Activated CD4-positive, alpha-beta T cell treated with anti-CD3 and anti-CD28 coated beads, Interleukin-2, amount 10 ng/mL, durations not matched to agents 24 days and 14 days (primary cell): ENCODE measurements at regions not wholly inside any gene's neighbourhood (a gene's known extent, or its start where the extent isn't known, plus 50 kb on each side); places are given as distances from the start of the nearest gene placed in this dataset.

Experiments used
- DNase-seq: peaks from one replicate; pipeline ENCODE4 v3.0.0; 2022
- H3K27ac Mint-ChIP-seq: one replicate; pipeline ENCODE4 v1.8.0; 2022; ENCODE audit warnings: mild to moderate bottlenecking, mixed read lengths
- H3K27me3 Mint-ChIP-seq: one replicate; pipeline ENCODE4 v1.8.0; 2022; ENCODE audit warnings: mixed read lengths
- H3K36me3 Mint-ChIP-seq: one replicate; pipeline ENCODE4 v1.8.0; 2022; ENCODE audit warnings: low read depth, mild to moderate bottlenecking, mixed read lengths
- H3K4me1 Mint-ChIP-seq: one replicate; pipeline ENCODE4 v1.8.0; 2021; ENCODE audit warnings: mixed read lengths
- H3K4me3 Mint-ChIP-seq: one replicate; pipeline ENCODE4 v1.8.0; 2022; ENCODE audit warnings: mild to moderate bottlenecking, moderate library complexity, mixed read lengths
- H3K9me3 Mint-ChIP-seq: one replicate; pipeline ENCODE4 v1.8.0; 2021; ENCODE audit warnings: mixed read lengths
- intact Hi-C: fragments of 100-400 bp; cut with micrococcal nuclease; formaldehyde crosslinking; loops from one replicate; pipeline ENCODE4 v1.15.1; 2023

DNA sequence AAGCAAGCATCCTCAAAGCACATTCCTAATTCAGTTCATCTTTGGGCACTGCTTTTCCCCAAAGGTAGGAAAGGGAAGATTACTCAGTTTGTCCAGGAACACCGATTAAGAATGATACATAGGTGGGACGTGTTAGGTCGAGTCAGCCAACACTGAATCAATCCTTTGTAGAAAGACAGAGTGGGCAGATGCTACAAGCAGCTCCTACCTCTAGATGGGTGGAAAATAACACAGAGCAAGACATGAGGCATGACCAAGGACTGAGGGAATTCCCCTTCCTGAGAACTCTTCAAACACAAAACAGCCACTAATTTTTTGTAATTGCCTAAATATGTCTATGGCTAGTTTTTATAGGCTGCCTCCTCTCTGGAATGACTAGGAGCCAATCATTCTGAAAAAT is 331.7 kb downstream of the HNRNPD start:
- intact Hi-C loops = no loop called here
- Mint-ChIP-seq H3K4me1 (peaks cover 3% of the 10 kb centered on the region), H3K4me3 (no peak overlapping the region), H3K27me3 (peaks cover 34% of the 10 kb centered on the region), H3K9me3 (no peaks in the 10 kb centered on the region), H3K36me3 (no peaks in the 10 kb centered on the region), H3K27ac (no peak overlapping the region)
- DNase-seq = no peak

- peaks cover 18% of the 10 kb centered on the region for H3K27me3 Mint-ChIP-seq
- peaks cover 3% of the 10 kb centered on the region for H3K4me1 Mint-ChIP-seq
- H3K9me3 Mint-ChIP-seq = no peaks in the 10 kb centered on the region
- intact Hi-C loops = no loop called here
- no peak overlapping the region for H3K27ac Mint-ChIP-seq
- DNase-seq = no peak
- no peaks in the 10 kb centered on the region for H3K36me3 Mint-ChIP-seq
- H3K4me3 Mint-ChIP-seq = no peak overlapping the region
Observed at GRCh38 chr4:82038936-82039335, 334.9 kb downstream of the HNRNPD start.

- intact Hi-C loops = no loop called here
- peaks cover 7% of the 10 kb centered on the region for H3K4me1 Mint-ChIP-seq
- H3K27ac Mint-ChIP-seq = no peak overlapping the region
- H3K36me3 Mint-ChIP-seq = no peaks in the 10 kb centered on the region
- no peaks in the 10 kb centered on the region for H3K9me3 Mint-ChIP-seq
- DNase-seq = no peak
- peaks cover 6% of the 10 kb centered on the region for H3K27me3 Mint-ChIP-seq
- no peak overlapping the region for H3K4me3 Mint-ChIP-seq
Observed at GRCh38 chr4:82036181-82036580, 337.6 kb downstream of the HNRNPD start.

DNA sequence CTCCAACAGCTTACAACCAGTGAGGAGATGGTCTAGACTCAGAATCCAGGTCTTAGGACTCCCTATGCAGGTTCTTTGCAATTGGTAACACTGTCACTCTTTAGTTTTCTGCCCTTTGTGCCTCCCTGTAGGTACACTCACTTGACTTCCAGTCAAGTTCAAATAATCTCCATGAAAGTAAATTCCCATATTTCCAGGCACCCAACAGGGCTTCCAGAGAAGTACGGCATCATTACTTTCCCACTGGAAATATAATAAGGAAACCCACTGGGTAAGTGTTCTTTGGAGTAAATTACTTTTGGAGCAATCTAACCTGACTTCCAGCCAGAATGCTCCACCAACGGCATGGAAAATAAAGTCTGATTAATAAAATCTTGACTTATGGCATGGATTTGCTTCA is 338.9 kb downstream of the HNRNPD start:
- Mint-ChIP-seq H3K9me3 (no peaks in the 10 kb centered on the region), H3K36me3 (no peaks in the 10 kb centered on the region), H3K27me3 (peaks cover 3% of the 10 kb centered on the region), H3K4me1 (peaks cover 7% of the 10 kb centered on the region), H3K4me3 (no peak overlapping the region), H3K27ac (no peak overlapping the region)
- no peak for DNase-seq
- intact Hi-C loops = no loop called here

- intact Hi-C loops = no loop called here
- H3K9me3 Mint-ChIP-seq = no peaks in the 10 kb centered on the region
- no peak overlapping the region for H3K4me3 Mint-ChIP-seq
- no peak overlapping the region for H3K27ac Mint-ChIP-seq
- H3K27me3 Mint-ChIP-seq = peaks cover under 1% of the 10 kb centered on the region
- H3K36me3 Mint-ChIP-seq = no peaks in the 10 kb centered on the region
- peaks cover 7% of the 10 kb centered on the region for H3K4me1 Mint-ChIP-seq
- no peak for DNase-seq
Observed at GRCh38 chr4:82033862-82034261, 339.9 kb downstream of the HNRNPD start.

DNA sequence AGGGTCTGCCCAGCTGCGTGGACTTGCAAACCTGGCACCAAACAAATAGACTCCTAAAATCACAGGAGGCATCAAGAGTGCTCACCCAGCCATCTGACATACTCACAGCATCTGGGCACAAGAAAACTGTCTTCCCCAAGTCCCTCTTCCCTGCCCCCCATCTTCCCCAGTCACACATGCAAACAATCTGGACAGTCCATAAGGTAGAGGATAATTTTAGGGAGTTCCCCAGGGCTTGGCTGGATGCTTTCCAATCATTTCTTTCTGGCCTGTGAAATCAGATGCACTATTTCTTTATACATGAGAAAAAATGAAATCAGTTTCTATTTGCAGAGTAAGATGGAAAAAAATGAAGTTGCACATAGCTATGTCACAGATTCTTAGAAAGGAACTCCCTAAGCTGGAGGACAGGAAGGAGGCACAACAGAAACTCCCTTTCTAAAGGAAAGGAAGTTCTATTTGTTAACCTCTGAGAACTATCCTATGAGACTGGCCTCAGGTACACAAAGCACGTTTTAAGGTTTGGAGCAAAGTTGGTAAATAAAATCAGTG is 342.3 kb downstream of the HNRNPD start:
- Mint-ChIP-seq H3K27me3 (no peaks in the 10 kb centered on the region), H3K4me3 (no peak overlapping the region), H3K4me1 (peaks cover 7% of the 10 kb centered on the region), H3K36me3 (no peaks in the 10 kb centered on the region), H3K9me3 (no peaks in the 10 kb centered on the region), H3K27ac (no peak overlapping the region)
- no peak for DNase-seq
- intact Hi-C loops = no loop called here

GRCh38 chr4:82017680-82018079 is 356.1 kb downstream of the HNRNPD start:
- Mint-ChIP-seq H3K9me3 (peaks cover 18% of the 10 kb centered on the region), H3K36me3 (no peaks in the 10 kb centered on the region), H3K4me3 (no peak overlapping the region), H3K27ac (no peak overlapping the region), H3K4me1 (no peaks in the 10 kb centered on the region), H3K27me3 (no peaks in the 10 kb centered on the region)
- DNase-seq = peak; percentile 60
- intact Hi-C loops = no loop called here

DNA sequence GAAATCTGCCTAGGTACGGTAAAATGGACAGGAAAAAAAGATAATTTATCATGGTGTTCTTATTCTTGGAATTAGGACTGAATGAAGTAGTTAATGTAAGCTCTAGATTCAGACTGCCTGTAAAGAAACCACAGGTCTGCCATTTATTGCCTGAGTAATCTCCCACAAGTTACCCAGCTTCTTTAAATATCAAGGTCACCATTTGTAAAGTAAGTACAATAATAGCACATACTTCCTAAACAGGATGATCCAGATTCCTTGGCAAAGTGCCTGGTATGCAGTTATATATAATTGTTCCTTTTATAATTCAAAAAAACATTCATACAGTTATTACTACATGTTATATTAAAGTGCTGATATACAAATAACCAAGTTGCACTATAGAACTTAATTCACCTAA is 368.6 kb downstream of the HNRNPD start:
- Mint-ChIP-seq H3K4me1 (no peaks in the 10 kb centered on the region), H3K4me3 (no peak overlapping the region), H3K27me3 (peaks cover 2% of the 10 kb centered on the region), H3K9me3 (peaks cover 14% of the 10 kb centered on the region), H3K27ac (no peak overlapping the region), H3K36me3 (no peaks in the 10 kb centered on the region)
- intact Hi-C loops = no loop called here
- no peak for DNase-seq

- H3K27me3 Mint-ChIP-seq = no peaks in the 10 kb centered on the region
- DNase-seq = no peak
- H3K9me3 Mint-ChIP-seq = peaks cover 9% of the 10 kb centered on the region
- intact Hi-C loops = no loop called here
- no peak overlapping the region for H3K27ac Mint-ChIP-seq
- H3K4me1 Mint-ChIP-seq = no peaks in the 10 kb centered on the region
- H3K4me3 Mint-ChIP-seq = no peak overlapping the region
- H3K36me3 Mint-ChIP-seq = no peaks in the 10 kb centered on the region
Observed at GRCh38 chr4:81997313-81997712, 376.5 kb downstream of the HNRNPD start.

- H3K9me3 Mint-ChIP-seq = no peaks in the 10 kb centered on the region
- H3K4me1 Mint-ChIP-seq = no peaks in the 10 kb centered on the region
- intact Hi-C loops = no loop called here
- H3K27me3 Mint-ChIP-seq = peaks cover 1% of the 10 kb centered on the region
- no peak overlapping the region for H3K27ac Mint-ChIP-seq
- DNase-seq = no peak
- H3K36me3 Mint-ChIP-seq = no peaks in the 10 kb centered on the region
- H3K4me3 Mint-ChIP-seq = no peak overlapping the region
Observed at GRCh38 chr4:81990898-81991297, 382.9 kb downstream of the HNRNPD start.

DNA sequence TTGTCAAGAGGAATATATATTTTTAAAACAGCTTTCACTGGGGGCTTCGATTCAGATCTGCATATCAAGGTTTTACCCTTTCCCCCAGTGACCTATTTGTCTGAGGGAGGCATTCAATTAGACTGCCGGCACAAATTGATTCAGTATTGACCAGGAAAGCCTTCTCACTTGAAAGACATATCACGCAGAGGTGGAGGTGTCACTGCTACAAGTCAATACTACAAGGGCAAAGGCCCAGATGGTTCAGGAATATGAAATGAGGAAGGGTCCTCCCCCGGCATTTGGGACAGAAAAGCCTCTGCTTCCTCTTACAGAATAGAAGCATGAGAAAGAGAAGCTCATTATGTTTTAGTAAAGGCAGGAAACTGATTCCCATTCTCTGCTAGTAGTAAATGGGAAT is 383.6 kb downstream of the HNRNPD start:
- no peak for DNase-seq
- no peaks in the 10 kb centered on the region for H3K4me1 Mint-ChIP-seq
- H3K27ac Mint-ChIP-seq = no peak overlapping the region
- H3K27me3 Mint-ChIP-seq = peaks cover 1% of the 10 kb centered on the region
- no peaks in the 10 kb centered on the region for H3K36me3 Mint-ChIP-seq
- H3K4me3 Mint-ChIP-seq = no peak overlapping the region
- no peaks in the 10 kb centered on the region for H3K9me3 Mint-ChIP-seq
- intact Hi-C loops = no loop called here

DNA sequence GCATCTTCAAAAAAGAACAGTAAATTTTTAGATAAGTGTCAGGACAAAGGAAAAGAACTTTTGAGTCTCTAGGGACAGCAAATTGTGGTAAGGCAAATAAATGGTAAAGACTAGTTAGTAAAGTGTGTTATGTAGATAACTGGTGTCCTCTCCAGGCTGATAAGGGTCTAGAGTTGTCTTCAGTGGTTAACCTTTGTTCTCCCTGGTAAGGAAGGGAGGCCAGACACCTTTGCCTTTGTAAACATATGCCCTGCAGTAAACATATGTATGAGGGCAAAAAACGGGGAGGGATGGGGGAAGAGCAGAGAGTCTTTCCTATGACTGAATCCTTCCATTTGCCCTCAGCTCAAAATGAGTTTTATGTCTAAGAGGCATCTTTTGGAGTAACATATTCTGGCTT is 384.6 kb downstream of the HNRNPD start:
- no peak for DNase-seq
- Mint-ChIP-seq H3K36me3 (no peaks in the 10 kb centered on the region), H3K9me3 (no peaks in the 10 kb centered on the region), H3K27ac (no peak overlapping the region), H3K4me1 (no peaks in the 10 kb centered on the region), H3K27me3 (peaks cover 1% of the 10 kb centered on the region), H3K4me3 (no peak overlapping the region)
- intact Hi-C loops = no loop called here

- Mint-ChIP-seq H3K36me3 (no peaks in the 10 kb centered on the region), H3K4me3 (no peak overlapping the region), H3K9me3 (no peaks in the 10 kb centered on the region), H3K4me1 (no peaks in the 10 kb centered on the region), H3K27me3 (peaks cover 1% of the 10 kb centered on the region), H3K27ac (no peak overlapping the region)
- intact Hi-C loops = no loop called here
- DNase-seq = no peak
Observed at GRCh38 chr4:81988178-81988577, 385.6 kb downstream of the HNRNPD start.

DNA sequence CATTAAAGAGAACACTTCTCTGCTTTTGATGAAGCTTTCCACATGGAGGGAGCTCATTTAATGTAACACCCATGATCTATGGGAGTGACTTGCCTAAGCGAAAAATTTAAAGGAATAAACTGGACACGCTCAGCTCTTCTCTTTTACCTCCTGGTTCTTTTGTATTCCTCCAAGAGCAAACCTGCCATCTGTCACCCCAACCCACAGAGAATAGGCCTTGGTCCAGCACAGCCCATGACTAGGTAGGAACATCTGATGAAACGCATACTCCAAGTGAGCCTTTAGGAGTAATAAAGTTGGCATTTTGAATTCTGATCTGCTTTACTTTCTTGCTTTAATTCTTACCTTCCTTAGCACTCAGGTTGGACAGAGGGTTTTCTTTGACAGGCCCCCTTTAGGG is 389.0 kb downstream of the HNRNPD start:
- peaks cover 1% of the 10 kb centered on the region for H3K27me3 Mint-ChIP-seq
- no peak overlapping the region for H3K27ac Mint-ChIP-seq
- DNase-seq = no peak
- no peaks in the 10 kb centered on the region for H3K36me3 Mint-ChIP-seq
- H3K9me3 Mint-ChIP-seq = no peaks in the 10 kb centered on the region
- no peak overlapping the region for H3K4me3 Mint-ChIP-seq
- intact Hi-C loops = no loop called here
- H3K4me1 Mint-ChIP-seq = no peaks in the 10 kb centered on the region

GRCh38 chr4:81982846-81983540 is 390.8 kb downstream of the HNRNPD start:
- Mint-ChIP-seq H3K4me1 (no peaks in the 10 kb centered on the region), H3K27me3 (peaks cover under 1% of the 10 kb centered on the region), H3K36me3 (no peaks in the 10 kb centered on the region), H3K9me3 (no peaks in the 10 kb centered on the region), H3K27ac (no peak overlapping the region), H3K4me3 (no peak overlapping the region)
- intact Hi-C loops = no loop called here
- DNase-seq = no peak
